Skeletal muscle tissue (tissue), 3 donors: ENCODE measurements at regions not wholly inside any gene's neighbourhood (a gene's known extent, or its start where the extent isn't known, plus 50 kb on each side); places are given as distances from the start of the nearest gene placed in this dataset.

ENCODE experiments used
- H3K27ac ChIP-seq: one replicate; pipeline ENCODE4 v1.7.0; 2013; ENCODE audit warnings: mild to moderate bottlenecking, low read depth, low read length, inconsistent platforms
- H3K27me3 ChIP-seq, 3 donors: one replicate each; pipeline ENCODE4 v1.7.0; 2013; ENCODE audit warnings: low read length in 3 of 3; ENCODE audit not compliant: control insufficient read depth in 3 of 3, insufficient read depth in 3 of 3
- H3K36me3 ChIP-seq, 3 donors: one replicate each; pipeline ENCODE4 v1.7.0; 2013; ENCODE audit warnings: low read length in 3 of 3; ENCODE audit not compliant: control insufficient read depth in 3 of 3, insufficient read depth in 3 of 3
- H3K4me1 ChIP-seq, 3 donors: one replicate each; pipeline ENCODE4 v1.7.0; 2013; ENCODE audit warnings: low read length in 3 of 3, mild to moderate bottlenecking in 3 of 3; ENCODE audit not compliant: control insufficient read depth in 3 of 3, insufficient read depth in 3 of 3
- H3K4me3 ChIP-seq, 3 donors: one replicate each; pipeline ENCODE4 v1.7.0; 2013; ENCODE audit warnings: low read length in 3 of 3
- H3K9ac ChIP-seq, 3 donors: one replicate each; pipeline ENCODE4 v1.7.0; 2013; ENCODE audit warnings: low read length in 3 of 3, mild to moderate bottlenecking in 3 of 3, moderate library complexity in 2 of 3, low read depth in 1 of 3
- H3K9me3 ChIP-seq, 3 donors: one replicate each; pipeline ENCODE4 v1.7.0; 2013; ENCODE audit warnings: low read length in 3 of 3; ENCODE audit not compliant: control insufficient read depth in 3 of 3
- donor health status: Osteomylitis.

DNA sequence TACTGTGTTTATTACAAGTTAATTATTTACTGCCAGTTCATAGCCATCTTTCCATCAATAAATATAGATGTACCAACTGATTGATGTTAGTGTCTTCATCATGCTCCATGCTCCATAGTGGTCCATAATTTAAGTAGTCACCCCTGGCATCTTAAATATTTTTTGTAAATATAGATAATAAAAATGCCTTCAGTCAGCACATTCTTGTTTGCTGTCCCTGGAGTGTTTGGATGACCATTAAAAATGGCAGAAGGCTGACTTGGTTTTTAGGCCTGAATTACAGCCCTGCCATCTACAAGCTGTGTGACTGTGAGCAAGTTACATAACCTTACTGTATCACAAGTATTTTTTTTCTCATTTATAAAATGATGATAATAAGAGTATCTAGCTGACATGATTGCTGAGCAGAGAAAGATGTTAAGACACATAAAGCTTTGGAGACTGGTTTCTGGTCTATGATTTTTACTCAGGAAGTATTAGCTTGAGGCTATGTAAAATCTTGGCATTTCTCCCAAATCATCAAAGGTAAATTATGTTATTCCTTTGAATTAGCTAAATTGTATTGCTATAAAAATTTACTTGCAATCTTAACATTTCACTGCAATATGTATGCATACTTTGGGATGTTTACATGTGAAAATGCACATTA is 427.2 kb downstream of the USP25 start:
- H3K4me1 ChIP-seq: no peaks in the 10 kb centered on the region
- no peaks in the 10 kb centered on the region for H3K9me3 ChIP-seq
- no peaks in the 10 kb centered on the region for H3K36me3 ChIP-seq
- H3K9ac ChIP-seq: no peak overlapping the region
- no peak overlapping the region for H3K4me3 ChIP-seq
- no peak overlapping the region for H3K27ac ChIP-seq
- no peaks in the 10 kb centered on the region for H3K27me3 ChIP-seq

DNA sequence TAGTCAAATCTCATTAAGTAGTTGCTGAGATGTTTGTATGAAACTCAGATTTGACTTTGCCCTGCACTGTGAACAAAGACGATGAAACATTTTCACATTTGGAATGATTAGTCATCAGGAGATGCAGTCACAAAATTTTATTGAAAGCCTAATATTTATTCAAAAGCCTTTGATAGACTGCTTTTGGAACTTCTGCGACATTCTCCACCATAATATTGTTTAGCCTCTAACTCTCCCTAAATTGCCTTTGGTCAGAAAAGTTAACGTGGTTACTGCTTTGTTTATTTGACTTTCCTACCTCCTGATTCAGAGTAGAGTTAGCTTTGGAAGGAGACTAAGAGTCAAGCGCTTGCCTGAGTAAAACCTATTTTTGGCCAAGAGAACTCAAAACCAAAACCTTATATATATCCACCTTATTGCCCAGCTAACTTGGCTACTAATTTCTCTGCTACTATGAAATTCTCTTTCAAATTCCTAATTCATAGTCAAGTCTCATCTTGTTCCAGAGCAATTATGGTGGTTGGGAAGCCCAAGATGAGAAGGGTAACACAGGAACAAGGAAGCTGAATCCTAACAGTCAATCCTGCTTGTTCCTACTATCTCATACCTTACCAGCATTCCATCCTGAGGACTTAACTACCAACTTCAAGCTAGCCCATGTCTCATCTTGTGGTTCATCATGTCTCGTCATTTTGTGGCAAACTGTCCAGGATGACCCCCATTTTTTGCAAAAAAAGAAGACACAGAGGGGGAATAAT is 429.6 kb downstream of the USP25 start:
- H3K9ac ChIP-seq: no peak overlapping the region
- no peaks in the 10 kb centered on the region for H3K9me3 ChIP-seq
- H3K27me3 ChIP-seq: no peaks in the 10 kb centered on the region
- H3K4me1 ChIP-seq: no peaks in the 10 kb centered on the region
- H3K27ac ChIP-seq: no peak overlapping the region
- no peaks in the 10 kb centered on the region for H3K36me3 ChIP-seq
- H3K4me3 ChIP-seq: no peak overlapping the region

DNA sequence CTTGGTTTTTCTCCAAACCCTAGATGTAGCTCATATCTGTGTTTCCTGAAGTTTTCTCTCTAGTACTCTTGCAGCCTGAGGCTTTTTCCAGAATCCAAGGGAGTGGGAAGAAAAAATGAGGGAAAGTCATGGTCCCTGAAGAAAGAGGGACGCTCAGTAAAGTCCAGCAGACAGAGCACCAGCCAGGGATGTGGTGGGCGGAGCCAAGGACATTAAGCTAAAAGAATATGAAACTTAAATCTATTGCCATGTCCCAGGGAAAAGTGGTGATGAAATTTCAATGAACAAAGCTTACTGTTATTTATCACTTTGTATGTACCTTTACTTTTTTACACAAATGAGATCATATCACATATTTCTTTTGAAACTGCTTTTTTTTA is 430.2 kb downstream of the USP25 start:
- Histone ChIP-seq H3K4me3 (no peak overlapping the region), H3K27ac (no peak overlapping the region), H3K9ac (no peak overlapping the region), H3K4me1 (no peaks in the 10 kb centered on the region), H3K27me3 (no peaks in the 10 kb centered on the region), H3K36me3 (no peaks in the 10 kb centered on the region), H3K9me3 (no peaks in the 10 kb centered on the region)

DNA sequence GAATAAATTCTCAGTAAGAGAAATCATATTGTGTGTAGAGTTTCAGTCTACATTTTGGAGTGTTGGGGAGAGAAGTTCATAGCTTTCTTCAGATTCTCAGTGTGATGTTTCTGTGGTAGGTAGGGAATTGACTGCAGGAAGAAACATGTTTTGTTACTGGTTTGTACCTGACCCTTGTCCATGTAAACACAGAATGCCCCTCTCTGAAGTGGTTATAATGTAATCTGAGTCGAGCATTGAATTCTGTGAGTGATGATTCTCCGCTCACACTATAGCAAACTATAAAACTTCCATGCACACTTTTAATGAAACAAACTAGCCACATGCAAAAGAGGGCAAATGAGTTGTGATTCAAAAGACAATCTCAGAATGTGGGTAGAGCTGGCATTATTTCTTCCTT is 433.2 kb downstream of the USP25 start:
- Histone ChIP-seq H3K4me3 (no peak overlapping the region), H3K27me3 (no peaks in the 10 kb centered on the region), H3K4me1 (no peaks in the 10 kb centered on the region), H3K36me3 (no peaks in the 10 kb centered on the region), H3K9me3 (no peaks in the 10 kb centered on the region), H3K27ac (no peak overlapping the region), H3K9ac (no peak overlapping the region)

DNA sequence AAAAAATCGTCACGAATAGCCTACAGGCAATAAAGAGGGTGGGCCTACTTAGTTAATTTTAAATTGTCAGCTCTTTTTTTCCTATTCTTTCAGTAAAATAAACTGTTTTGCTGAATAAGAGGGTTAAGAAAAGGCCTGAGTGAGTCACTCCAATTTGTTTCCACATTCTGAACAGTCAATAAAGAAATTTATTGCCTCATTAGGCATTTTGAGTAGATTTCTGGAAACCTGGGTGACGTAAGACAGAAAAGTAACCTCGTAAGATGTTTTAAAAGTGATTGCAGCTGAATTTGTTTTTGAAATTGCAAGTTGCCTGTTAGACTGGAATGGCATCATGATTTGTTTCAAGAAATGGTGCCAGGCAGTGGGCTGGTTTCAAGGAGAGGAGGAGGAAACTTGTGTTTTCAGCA is 439.3 kb downstream of the USP25 start:
- H3K36me3 ChIP-seq: no peaks in the 10 kb centered on the region
- no peak overlapping the region for H3K4me3 ChIP-seq
- no peak overlapping the region for H3K9ac ChIP-seq
- H3K4me1 ChIP-seq: no peaks in the 10 kb centered on the region
- H3K9me3 ChIP-seq: no peaks in the 10 kb centered on the region
- no peaks in the 10 kb centered on the region for H3K27me3 ChIP-seq
- H3K27ac ChIP-seq: no peak overlapping the region

DNA sequence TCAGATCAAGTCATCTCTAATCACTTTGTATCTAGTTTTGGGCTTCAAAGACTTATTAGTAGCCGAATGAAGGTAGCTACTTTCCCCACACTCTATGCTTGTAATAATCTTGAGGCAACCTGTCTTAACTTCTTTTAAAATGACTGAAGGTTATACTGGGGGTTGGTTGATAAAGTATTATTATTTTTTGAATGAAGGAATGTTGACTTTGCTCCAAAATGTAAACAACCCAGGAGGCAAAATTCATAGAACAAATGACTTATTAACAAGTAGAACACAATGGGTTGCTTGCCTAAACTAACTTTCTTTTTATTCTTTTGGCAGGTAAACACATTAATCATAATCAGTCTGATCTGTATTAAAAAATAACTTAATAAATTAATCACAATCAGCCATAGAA is 440.0 kb downstream of the USP25 start:
- Histone ChIP-seq H3K36me3 (no peaks in the 10 kb centered on the region), H3K4me3 (no peak overlapping the region), H3K27ac (no peak overlapping the region)

DNA sequence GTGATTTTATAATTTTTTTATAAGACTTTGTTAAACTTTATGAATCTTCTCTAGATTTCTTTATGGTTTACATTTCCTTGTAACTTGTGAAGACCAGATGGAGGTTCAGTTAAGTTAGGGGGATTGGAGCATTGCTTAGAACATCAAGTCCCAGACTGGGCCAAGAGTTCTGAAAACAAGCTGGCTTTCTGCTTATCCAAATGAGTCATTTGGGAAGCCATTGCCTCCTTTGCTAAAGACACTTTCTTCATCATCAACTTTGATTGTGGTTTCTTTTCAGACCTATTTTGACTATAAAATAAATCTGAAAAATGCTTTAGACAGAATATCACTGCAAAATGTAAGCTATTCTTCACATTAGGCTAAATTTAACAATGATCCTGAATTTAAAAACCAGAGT is 446.8 kb downstream of the USP25 start:
- Histone ChIP-seq H3K4me3 (no peak overlapping the region), H3K4me1 (no peaks in the 10 kb centered on the region), H3K9ac (no peak overlapping the region), H3K9me3 (no peaks in the 10 kb centered on the region), H3K27me3 (no peaks in the 10 kb centered on the region), H3K27ac (no peak overlapping the region), H3K36me3 (no peaks in the 10 kb centered on the region)

More for the DNA sequence above, 440.0 kb downstream of the USP25 start:
- Histone ChIP-seq H3K4me1 (no peaks in the 10 kb centered on the region), H3K27me3 (no peaks in the 10 kb centered on the region), H3K9me3 (no peaks in the 10 kb centered on the region), H3K9ac (no peak overlapping the region)

DNA sequence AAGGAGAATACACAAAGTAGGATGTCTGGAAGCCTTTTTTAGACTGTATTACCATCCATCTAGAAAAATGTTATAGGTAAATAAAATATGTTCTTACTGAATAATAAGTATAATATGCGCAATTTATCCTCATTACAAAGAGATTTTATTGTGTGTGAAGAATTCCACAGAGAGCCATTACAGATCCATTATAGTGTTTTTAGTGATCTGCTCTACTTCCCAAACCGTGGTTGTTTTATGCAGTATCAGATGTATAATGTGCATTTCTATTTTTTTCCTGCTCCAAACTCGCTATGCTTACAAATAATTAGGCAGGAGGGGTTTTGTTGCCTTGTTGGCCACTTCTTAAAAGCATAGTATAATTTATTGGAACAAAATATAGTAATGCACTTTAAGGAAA is 447.8 kb downstream of the USP25 start:
- no peaks in the 10 kb centered on the region for H3K36me3 ChIP-seq
- no peaks in the 10 kb centered on the region for H3K9me3 ChIP-seq
- H3K27me3 ChIP-seq: no peaks in the 10 kb centered on the region
- no peak overlapping the region for H3K9ac ChIP-seq
- no peaks in the 10 kb centered on the region for H3K4me1 ChIP-seq
- no peak overlapping the region for H3K4me3 ChIP-seq
- no peak overlapping the region for H3K27ac ChIP-seq

DNA sequence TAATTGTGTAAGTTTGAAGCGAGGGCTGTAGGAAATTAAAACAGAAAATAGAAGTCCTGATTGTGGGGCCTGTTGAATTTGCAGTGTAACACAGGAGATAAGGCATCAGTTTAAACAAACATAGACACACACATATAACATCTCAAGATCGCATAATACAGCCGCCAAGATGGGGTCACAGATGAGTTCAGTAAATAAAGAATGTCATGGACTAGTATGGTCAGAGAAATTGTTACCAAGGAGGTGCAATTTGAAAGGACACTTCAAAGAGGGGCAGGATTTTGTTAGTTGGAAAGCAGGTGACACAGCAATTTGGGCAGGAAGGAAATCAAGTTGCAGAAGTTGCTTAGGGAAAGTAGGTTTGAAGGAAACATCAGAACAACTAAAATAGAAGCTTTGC is 450.0 kb downstream of the USP25 start:
- Histone ChIP-seq H3K9me3 (no peaks in the 10 kb centered on the region), H3K9ac (no peak overlapping the region), H3K36me3 (no peaks in the 10 kb centered on the region), H3K4me3 (no peak overlapping the region), H3K27ac (no peak overlapping the region), H3K4me1 (no peaks in the 10 kb centered on the region), H3K27me3 (no peaks in the 10 kb centered on the region)

DNA sequence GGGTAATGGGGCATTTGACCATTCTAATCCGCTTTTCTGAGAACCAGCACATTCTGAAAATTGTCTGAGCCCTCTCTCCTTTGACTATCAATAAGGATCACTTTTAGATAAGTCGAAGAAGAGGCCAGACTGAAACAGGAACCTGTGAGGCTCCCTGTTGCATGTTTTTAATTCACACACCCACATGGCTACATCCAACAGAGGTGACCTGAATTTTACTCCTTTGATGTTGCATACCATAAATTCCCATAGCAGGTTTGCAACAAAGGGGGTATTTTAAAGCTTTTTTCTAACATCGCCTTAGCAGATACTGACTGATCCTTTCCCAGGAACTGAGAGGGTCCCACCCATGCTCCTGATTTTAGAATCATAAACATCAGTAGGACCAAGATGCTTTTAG is 450.8 kb downstream of the USP25 start:
- Histone ChIP-seq H3K4me1 (no peaks in the 10 kb centered on the region), H3K27me3 (no peaks in the 10 kb centered on the region), H3K27ac (no peak overlapping the region), H3K9me3 (no peaks in the 10 kb centered on the region), H3K4me3 (no peak overlapping the region), H3K9ac (no peak overlapping the region), H3K36me3 (no peaks in the 10 kb centered on the region)
